Panc1 (cell line): ENCODE measurements at regions not wholly inside any gene's neighbourhood (a gene's known extent, or its start where the extent isn't known, plus 50 kb on each side); places are given as distances from the start of the nearest gene placed in this dataset.

Experiments
- ATAC-seq: fragments of 200-7000 bp; cut with Tn5 transposase; 2 replicates; pipeline ENCODE4 v1.9.1; 2020; ENCODE audit warnings: mild to moderate bottlenecking, moderate library complexity
- BruUV-seq: library from RNA; stranded (reverse); fragments of 400-500 nt; replicated peaks from 2 replicates; lab custom pipeline; 2021; lab: Mats Ljungman, UMichigan
- CTCF ChIA-PET: fragments of 300-600 bp; sonication (Branson Sonifier 250); formaldehyde crosslinking; loops from one replicate; lab custom pipeline; 2022; ENCODE audit warnings: antibody characterized with exemption; lab: Charles Lee
- POLR2A ChIA-PET: fragments of 300-600 bp; sonication (Branson Sonifier 250); formaldehyde crosslinking; loops from one replicate; lab custom pipeline; 2022; ENCODE audit warnings: antibody characterized with exemption; lab: Charles Lee
- DNase-seq: peaks from one replicate; pipeline ENCODE4 v3.0.0-alpha.2; 2010; ENCODE audit warnings: low read depth, low spot score
- H3K27ac ChIP-seq: 2 replicates; pipeline ENCODE4 v1.5.1; 2011; ENCODE audit warnings: mild to moderate bottlenecking, low read length, inconsistent platforms
- H3K27me3 ChIP-seq: fragments of 200-500 bp; sonication (Bioruptor generic); 2 replicates; pipeline ENCODE4 v1.6.0; 2014; ENCODE audit warnings: low read length, inconsistent platforms; ENCODE audit not compliant: control insufficient read depth, insufficient read depth
- H3K36me3 ChIP-seq: fragments of 200-500 bp; sonication (Bioruptor generic); 2 replicates; pipeline ENCODE4 v1.5.1; 2014; ENCODE audit warnings: inconsistent platforms, mild to moderate bottlenecking, low read length, moderate library complexity; ENCODE audit not compliant: control insufficient read depth, insufficient read depth
- H3K4me1 ChIP-seq: 2 replicates; pipeline ENCODE4 v1.5.1; 2011; ENCODE audit warnings: inconsistent platforms, mild to moderate bottlenecking, low read length, moderate library complexity; ENCODE audit not compliant: control insufficient read depth, insufficient read depth
- H3K4me3 ChIP-seq, 2 experiments: 2 replicates each; pipeline ENCODE4 v1.5.1; 2011 to 2012; ENCODE audit warnings: low read depth in 2 of 2, low read length in 2 of 2, mild to moderate bottlenecking in 2 of 2, inconsistent platforms in 1 of 2, moderate library complexity in 1 of 2
- H3K9me3 ChIP-seq: fragments of 200-500 bp; sonication (Bioruptor generic); 2 replicates; pipeline ENCODE4 v1.5.1; 2014; ENCODE audit warnings: low read depth, mild to moderate bottlenecking, inconsistent platforms, low read length, moderate library complexity; ENCODE audit not compliant: control insufficient read depth, insufficient read depth
- CTCF ChIP-seq: fragments of 450-650 bp; IDR thresholded peaks from 2 replicates; pipeline ENCODE4 v1.5.1; 2017; ENCODE audit warnings: mild to moderate bottlenecking
- POLR2AphosphoS5 ChIP-seq: IDR thresholded peaks from 2 replicates; pipeline ENCODE4 v1.6.1; 2012; ENCODE audit warnings: mild to moderate bottlenecking, low read depth, low read length, moderate library complexity
- REST ChIP-seq, 2 experiments: IDR thresholded peaks; 2 replicates each; pipeline ENCODE4 v1.6.1; 2011 to 2012; ENCODE audit warnings: low read depth in 2 of 2, control low read depth in 1 of 2, low read length in 1 of 2, mild to moderate bottlenecking in 1 of 2, moderate library complexity in 1 of 2; ENCODE audit not compliant: insufficient read depth in 1 of 2
- SIN3A ChIP-seq: IDR thresholded peaks from 2 replicates; pipeline ENCODE4 v1.6.1; 2012; ENCODE audit warnings: low read depth, mild to moderate bottlenecking, low read length, moderate library complexity, borderline replicate concordance; ENCODE audit not compliant: insufficient read depth
- TCF7L2 ChIP-seq: IDR thresholded peaks from 2 replicates; pipeline ENCODE4 v1.6.1; 2011; ENCODE audit warnings: mild to moderate bottlenecking, low read depth, low read length, inconsistent platforms
- in situ Hi-C: cut with HindIII; loops from 2 replicates; pipeline ENCODE4 v1.10.0; 2016; ENCODE audit warnings: low sequenced_read_pairs, low pct_unique_long_range_greater_than_20kb
- intact Hi-C: fragments of 100-400 bp; cut with micrococcal nuclease; formaldehyde crosslinking; loops from one replicate; pipeline ENCODE4 v1.10.0; 2022; ENCODE audit not compliant: unreplicated experiment

- no peaks in the 10 kb centered on the region for H3K4me1 ChIP-seq
- H3K27ac ChIP-seq: no peak overlapping the region
- CTCF ChIA-PET: no interaction called here
- H3K4me3 ChIP-seq: no peak overlapping the region
- H3K27me3 ChIP-seq: peaks cover 2% of the 10 kb centered on the region; the same call in 1 of the 2 replicates
- TF ChIP-seq POLR2AphosphoS5: no peak
- TF ChIP-seq CTCF: no peak
- TF ChIP-seq SIN3A: no peak
- no peak for TF ChIP-seq REST (IDR thresholded peaks at IDR 0.05; ENCODE audit: insufficient read depth in 1 of 2, low read depth in 2 of 2, low read length in 1 of 2)
- no peak for TF ChIP-seq TCF7L2
- no peaks in the 10 kb centered on the region for H3K36me3 ChIP-seq
- BruUV-seq: no TSS peak
- intact Hi-C loops: no loop called here
- POLR2A ChIA-PET: interaction anchor here (0.5 to 0.6 kb wide), 2 partner anchors 23 to 264 kb away, joined by 3 read pairs; no protein-coding TSS in a partner anchor
- no peak for DNase-seq
- in situ Hi-C loops: no loop called here
- H3K9me3 ChIP-seq: no peaks in the 10 kb centered on the region
- no peak for ATAC-seq
These were observed 246.0 kb upstream of the NFE2L3 start for GRCh38 chr7:25906003-25906402.

- Histone ChIP-seq H3K36me3 (no peaks in the 10 kb centered on the region), H3K4me1 (no peaks in the 10 kb centered on the region), H3K27ac (no peak overlapping the region), H3K4me3 (no peak overlapping the region), H3K9me3 (no peaks in the 10 kb centered on the region), H3K27me3 (peaks cover 2% of the 10 kb centered on the region; the same call in 1 of the 2 replicates)
- no TSS peak for BruUV-seq
- DNase-seq (no peak), ATAC-seq (no peak)
- POLR2A ChIA-PET: interaction anchor here (0.5 kb wide), 1 partner anchor 263 kb away, joined by 3 read pairs; no protein-coding TSS in a partner anchor
- TF ChIP-seq REST (IDR thresholded peaks at IDR 0.05; ENCODE audit: insufficient read depth in 1 of 2, low read depth in 2 of 2, low read length in 1 of 2): no peak
- no peak for TF ChIP-seq POLR2AphosphoS5
- TF ChIP-seq SIN3A: no peak
- no peak for TF ChIP-seq TCF7L2
- no peak for TF ChIP-seq CTCF
- CTCF ChIA-PET: interaction anchor here (1.3 kb wide), 1 partner anchor 463 kb away, joined by 3 read pairs; no protein-coding TSS in a partner anchor
- intact Hi-C loops: no loop called here
- in situ Hi-C loops: no loop called here
These were observed 245.2 kb upstream of the NFE2L3 start for GRCh38 chr7:25906760-25907159.
